Transverse colon (tissue), 4 donors: ENCODE measurements at regions not wholly inside any gene's neighbourhood (a gene's known extent, or its start where the extent isn't known, plus 50 kb on each side); places are given as distances from the start of the nearest gene placed in this dataset.

Source experiments
- CTCF ChIP-seq, 5 experiments: fragments of 200-600 bp in 3 of 5; fragments of 450-650 bp in 2 of 5; sonication (generic) in 3 of 5; IDR thresholded peaks; 1 replicate in 2 of 5; 2 replicates in 3 of 5; pipeline ENCODE4 v1.5.1; 2016 to 2017; ENCODE audit warnings: antibody characterized with exemption in 5 of 5, inconsistent platforms in 3 of 5, mild to moderate bottlenecking in 2 of 5, moderate library complexity in 1 of 5
- EP300 ChIP-seq: sonication (generic); formaldehyde crosslinking; IDR thresholded peaks from one replicate; pipeline ENCODE4 v1.6.1; 2017; ENCODE audit warnings: antibody characterized with exemption, low read depth
- POLR2A ChIP-seq: fragments of 450-650 bp; IDR thresholded peaks from one replicate; pipeline ENCODE4 v1.6.1; 2016; ENCODE audit warnings: antibody characterized with exemption, mild to moderate bottlenecking, moderate library complexity
- POLR2AphosphoS5 ChIP-seq, 3 donors: sonication (generic); formaldehyde crosslinking; IDR thresholded peaks; one replicate each; pipeline ENCODE4 v1.6.1; 2016; ENCODE audit warnings: antibody characterized with exemption in 3 of 3

GRCh38 chr10:90222372-90222771 lies 521.0 kb downstream of the KIF20B start:
- no peak for TF ChIP-seq POLR2A
- no peak for TF ChIP-seq CTCF (IDR thresholded peaks at IDR 0.05)
- TF ChIP-seq POLR2AphosphoS5 (IDR thresholded peaks at IDR 0.05) = no peak
- TF ChIP-seq EP300 = no peak
